GM12892 (cell line): ENCODE measurements at regions not wholly inside any gene's neighbourhood (a gene's known extent, or its start where the extent isn't known, plus 50 kb on each side); places are given as distances from the start of the nearest gene placed in this dataset.

Experiments
- POLR2A ChIP-seq: IDR thresholded peaks from 2 replicates; pipeline ENCODE4 v1.6.1; 2011; ENCODE audit warnings: low read depth, low read length, control low read depth
- POLR2AphosphoS5 ChIP-seq: IDR thresholded peaks from 2 replicates; pipeline ENCODE4 v1.6.1; 2011; ENCODE audit warnings: low read depth, low read length, control low read depth
- TAF1 ChIP-seq: IDR thresholded peaks from 2 replicates; pipeline ENCODE4 v1.6.1; 2011; ENCODE audit warnings: low read depth, mild to moderate bottlenecking, control low read depth, low read length, borderline replicate concordance

- no peak for TF ChIP-seq POLR2AphosphoS5
- TF ChIP-seq POLR2A = no peak
- no peak for TF ChIP-seq TAF1
Measured at GRCh38 chr12:124691429-124691828, 124.0 kb upstream of the NCOR2 start.
